T-cell (primary cell): ENCODE measurements at regions not wholly inside any gene's neighbourhood (a gene's known extent, or its start where the extent isn't known, plus 50 kb on each side); places are given as distances from the start of the nearest gene placed in this dataset.

ENCODE experiments used
- ATAC-seq, 4 experiments: fragments of 200-7000 bp in 3 of 4; fragments of 150-1000 bp in 1 of 4; cut with Tn5 transposase; replicated peaks in 1 of 4; 1 replicate in 3 of 4; 2 replicates in 1 of 4; pipeline ENCODE4 v1.10.0; 2021; ENCODE audit warnings: moderate library complexity in 3 of 4, mild to moderate bottlenecking in 2 of 4, moderate number of reproducible peaks in 1 of 4
- CTCF ChIA-PET, 2 donors: fragments of 300-600 bp; sonication (Branson Sonifier 250); formaldehyde crosslinking; loops; one replicate each; lab custom pipeline; 2022; ENCODE audit warnings: antibody characterized with exemption in 2 of 2; lab: Charles Lee
- POLR2A ChIA-PET, 2 donors: fragments of 300-600 bp; sonication (Branson Sonifier 250); formaldehyde crosslinking; loops; one replicate each; lab custom pipeline; 2022; ENCODE audit warnings: antibody characterized with exemption in 2 of 2; lab: Charles Lee
- DNase-seq, 35 experiments: peaks; one replicate each; pipeline versions ENCODE4 v3.0.0 to v3.0.0-alpha.2; 2013 to 2023
- H3K27ac ChIP-seq: one replicate; pipeline ENCODE4 v1.5.1; 2013; ENCODE audit warnings: low read length
- H3K27me3 ChIP-seq, 2 experiments: replicated peaks in 1 of 2; 1 replicate in 1 of 2; 2 replicates in 1 of 2; pipeline versions ENCODE4 v1.6.1 to v1.7.0; 2013; ENCODE audit warnings: low read length in 1 of 2, mixed read lengths in 1 of 2; ENCODE audit not compliant: control insufficient read depth in 2 of 2, insufficient read depth in 2 of 2; ENCODE audit errors: extremely low read depth in 1 of 2
- H3K36me3 ChIP-seq, 2 donors: 1 replicate in 1 of 2; 2 replicates in 1 of 2; pipeline versions ENCODE4 v1.6.1 to v1.7.0; 2013; ENCODE audit warnings: low read length in 1 of 2; ENCODE audit not compliant: control insufficient read depth in 2 of 2, insufficient read depth in 1 of 2; ENCODE audit errors: extremely low read depth in 1 of 2
- H3K4me1 ChIP-seq, 2 experiments: 1 replicate in 1 of 2; 2 replicates in 1 of 2; pipeline versions ENCODE4 v1.6.1 to v1.7.0; 2013; ENCODE audit warnings: low read length in 2 of 2, mixed read lengths in 1 of 2; ENCODE audit not compliant: insufficient read depth in 2 of 2, control insufficient read depth in 1 of 2; ENCODE audit errors: extremely low read depth in 1 of 2
- H3K4me3 ChIP-seq, 2 donors: 1 replicate in 1 of 2; 2 replicates in 1 of 2; pipeline versions ENCODE4 v1.5.1 to v1.7.0; 2013; ENCODE audit warnings: mild to moderate bottlenecking in 2 of 2, low read length in 1 of 2, moderate library complexity in 1 of 2; ENCODE audit not compliant: control insufficient read depth in 1 of 2; ENCODE audit errors: extremely low read depth in 1 of 2
- H3K9me3 ChIP-seq: 2 replicates; pipeline ENCODE4 v1.7.0; 2013
- H3K27ac Mint-ChIP-seq, 2 donors: one replicate each; pipeline ENCODE4 v1.8.0; 2020 to 2021; ENCODE audit warnings: mild to moderate bottlenecking in 2 of 2, mixed read lengths in 2 of 2
- H3K27me3 Mint-ChIP-seq, 2 donors: one replicate each; pipeline ENCODE4 v1.8.0; 2021 to 2022; ENCODE audit warnings: mixed read lengths in 2 of 2
- H3K36me3 Mint-ChIP-seq: one replicate; pipeline ENCODE4 v1.8.0; 2021; ENCODE audit warnings: mixed read lengths
- H3K4me1 Mint-ChIP-seq, 3 donors: one replicate each; pipeline ENCODE4 v1.8.0; 2020 to 2022; ENCODE audit warnings: mixed read lengths in 3 of 3, mild to moderate bottlenecking in 1 of 3
- H3K4me3 Mint-ChIP-seq, 3 donors: one replicate each; pipeline ENCODE4 v1.8.0; 2020 to 2022; ENCODE audit warnings: mild to moderate bottlenecking in 3 of 3, mixed read lengths in 3 of 3, moderate library complexity in 3 of 3
- H3K9me3 Mint-ChIP-seq, 3 donors: one replicate each; pipeline ENCODE4 v1.8.0; 2020 to 2022; ENCODE audit warnings: mixed read lengths in 3 of 3
- WGBS: methylation state at CpG from one replicate; pipeline ENCODE4 v1.1.5; 2013; ENCODE audit warnings: missing lambda C conversion rate; ENCODE audit not compliant: insufficient coverage; 5-methylcytosine and 5-hydroxymethylcytosine counted together

DNA sequence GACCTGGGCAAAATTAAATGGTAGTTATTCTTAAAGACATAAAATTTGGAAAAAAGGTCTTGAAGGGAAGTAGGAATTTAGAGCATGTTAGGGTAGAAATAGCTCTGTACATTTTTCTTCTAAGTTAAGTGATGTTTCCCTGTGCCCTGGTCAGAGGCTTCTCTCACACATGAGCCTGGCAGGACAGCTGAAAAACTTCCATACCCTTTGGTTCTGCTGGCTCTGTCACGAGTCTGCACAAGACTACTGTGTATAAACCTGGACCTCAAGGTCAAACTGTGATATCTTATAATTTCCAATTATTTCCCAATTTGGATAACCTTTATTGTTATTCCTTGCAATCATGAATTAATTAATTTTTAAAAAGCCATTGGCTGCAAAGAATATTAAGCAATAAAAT, 664.7 kb downstream of the BCL11A start:
- POLR2A ChIA-PET: no interaction called here
- Histone ChIP-seq H3K27me3 (no peaks in the 10 kb centered on the region), H3K4me1 (peaks cover 24 to 58% of the 10 kb centered on the region in 2 experiments), H3K9me3 (no peaks in the 10 kb centered on the region), H3K4me3 (no peak overlapping the region), H3K27ac (no peak overlapping the region), H3K36me3 (no peaks in the 10 kb centered on the region)
- H3K4me3 Mint-ChIP-seq: peak overlapping the region in 1 of 3 donors; percentile 55
- H3K9me3 Mint-ChIP-seq: peaks cover 0 to 2% (median 0%) of the 10 kb centered on the region in 3 donors
- H3K36me3 Mint-ChIP-seq: no peaks in the 10 kb centered on the region
- H3K27ac Mint-ChIP-seq: peak overlapping the region; percentile 65 to 69
- H3K4me1 Mint-ChIP-seq: peaks cover 37 to 45% (median 42%) of the 10 kb centered on the region in 3 donors
- no peak for ATAC-seq
- 83% methylated on average over 1 of the region's 1 CpG for WGBS
- CTCF ChIA-PET: interaction anchor here in 1 of 2 donors (0.6 to 1.4 kb wide), 2 partner anchors 11 to 662 kb away, joined by 3 to 9 read pairs; no protein-coding TSS in a partner anchor
- H3K27me3 Mint-ChIP-seq: no peaks in the 10 kb centered on the region
- DNase-seq: no peak

DNA sequence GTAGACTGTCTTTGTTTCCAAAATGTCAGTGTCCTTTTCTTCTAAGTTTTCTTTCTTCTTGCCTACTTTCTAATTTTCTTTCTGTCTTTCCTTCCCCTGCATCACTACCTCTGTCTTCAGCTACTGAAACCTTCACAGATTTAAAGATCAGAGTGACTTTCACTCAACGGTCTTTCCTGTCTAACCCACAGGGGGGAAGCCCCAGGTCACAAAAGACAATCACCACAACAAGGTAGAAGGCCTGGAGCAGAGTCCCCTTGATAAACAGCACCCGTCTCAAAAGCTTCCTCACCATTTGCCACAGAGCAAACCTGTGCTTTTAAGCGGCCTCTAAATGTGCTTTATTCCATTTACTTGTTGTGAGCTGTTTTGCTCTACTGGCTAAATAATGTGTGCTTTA, 665.4 kb downstream of the BCL11A start:
- DNase-seq (peak; percentile 7 to 83 (median 52)), ATAC-seq (peak; percentile 92 to 98 (median 94))
- ChIA-PET CTCF (interaction anchor here in 1 of 2 donors (0.6 to 1.4 kb wide), 2 partner anchors 12 to 662 kb away, joined by 3 to 9 read pairs; no protein-coding TSS in a partner anchor), POLR2A (no interaction called here)
- H3K27me3 ChIP-seq: no peaks in the 10 kb centered on the region
- Mint-ChIP-seq H3K36me3 (no peaks in the 10 kb centered on the region), H3K27me3 (no peaks in the 10 kb centered on the region), H3K4me1 (peaks cover 37 to 45% (median 42%) of the 10 kb centered on the region in 3 donors), H3K4me3 (peak overlapping the region; percentile 13 to 55 (median 26)), H3K9me3 (peaks cover 0 to 2% (median 0%) of the 10 kb centered on the region in 3 donors), H3K27ac (peak overlapping the region; percentile 65 to 69)
- peaks cover 24 to 60% of the 10 kb centered on the region in 2 experiments for H3K4me1 ChIP-seq
- no peaks in the 10 kb centered on the region for H3K9me3 ChIP-seq
- 0% methylated on average over 1 of the region's 3 CpGs for WGBS
- peak overlapping the region in 1 of 2 donors; percentile 49 for H3K4me3 ChIP-seq
- no peak overlapping the region for H3K27ac ChIP-seq
- H3K36me3 ChIP-seq: no peaks in the 10 kb centered on the region

DNA sequence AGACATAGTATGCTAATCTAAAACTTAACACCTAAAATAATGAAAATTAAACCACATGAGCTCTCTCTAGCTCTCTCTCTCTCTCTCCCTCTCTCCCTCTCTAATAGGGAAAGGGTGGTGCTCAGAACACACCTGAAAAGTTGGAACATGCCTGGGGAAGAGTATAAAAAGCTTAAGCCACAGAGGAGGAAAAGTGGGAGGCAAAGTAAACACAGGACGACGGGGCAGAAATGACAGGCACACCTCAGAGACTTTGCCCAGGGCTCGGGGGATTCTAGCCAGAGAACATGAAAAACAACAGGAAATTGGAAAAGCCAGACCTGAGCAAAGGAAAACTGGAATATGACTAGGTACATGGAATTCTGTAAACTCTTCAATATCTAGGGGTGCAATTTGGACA, 666.1 kb downstream of the BCL11A start:
- no peaks in the 10 kb centered on the region for H3K27me3 ChIP-seq
- Mint-ChIP-seq H3K4me1 (peaks cover 37 to 45% (median 42%) of the 10 kb centered on the region in 3 donors), H3K27me3 (no peaks in the 10 kb centered on the region), H3K36me3 (no peaks in the 10 kb centered on the region), H3K4me3 (peak overlapping the region; percentile 13 to 55 (median 29)), H3K9me3 (peaks cover 0 to 2% (median 0%) of the 10 kb centered on the region in 3 donors), H3K27ac (peak overlapping the region; percentile 64 to 65)
- H3K36me3 ChIP-seq: no peaks in the 10 kb centered on the region
- ChIA-PET POLR2A (interaction anchor here in 1 of 2 donors (0.6 kb wide), 1 partner anchor 17 kb away, joined by 3 read pairs; no protein-coding TSS in a partner anchor), CTCF (interaction anchor here in 1 of 2 donors (1.4 kb wide), 1 partner anchor 13 kb away, joined by 3 read pairs; no protein-coding TSS in a partner anchor)
- WGBS: 38% methylated on average over 3 of the region's 3 CpGs
- H3K27ac ChIP-seq: no peak overlapping the region
- no peaks in the 10 kb centered on the region for H3K9me3 ChIP-seq
- H3K4me1 ChIP-seq: peaks cover 24 to 60% of the 10 kb centered on the region in 2 experiments
- ATAC-seq (no peak), DNase-seq (no peak)
- peak overlapping the region in 1 of 2 donors; percentile 49 for H3K4me3 ChIP-seq

DNA sequence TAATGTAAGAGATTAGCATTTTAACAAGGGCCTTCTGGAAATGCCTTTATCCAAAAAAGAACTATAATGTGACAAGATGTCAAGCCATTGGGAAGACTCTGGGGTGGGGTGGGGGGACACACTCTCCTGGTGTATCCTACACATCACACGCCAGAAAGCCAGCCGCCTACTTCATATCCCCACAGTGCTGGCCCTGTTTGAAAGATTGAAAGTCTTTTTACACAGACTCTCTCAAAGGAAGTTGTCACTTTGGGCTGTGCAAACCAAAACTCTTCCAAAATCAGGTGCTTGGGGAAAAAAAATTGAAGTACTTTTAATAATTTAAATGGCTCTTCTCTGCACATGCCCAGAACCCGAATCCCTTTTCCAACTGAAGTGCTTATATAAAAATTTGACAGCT, 666.7 kb downstream of the BCL11A start:
- Mint-ChIP-seq H3K4me1 (peaks cover 37 to 45% (median 41%) of the 10 kb centered on the region in 3 donors), H3K4me3 (peak overlapping the region in 1 of 3 donors; percentile 55), H3K27me3 (no peaks in the 10 kb centered on the region), H3K27ac (peak overlapping the region; percentile 65 to 73), H3K9me3 (peaks cover 0 to 2% (median 0%) of the 10 kb centered on the region in 3 donors), H3K36me3 (no peaks in the 10 kb centered on the region)
- POLR2A ChIA-PET: interaction anchor here in 1 of 2 donors (0.6 kb wide), 1 partner anchor 17 kb away, joined by 3 read pairs; no protein-coding TSS in a partner anchor
- WGBS: no CpG with 5 or more reads among the region's 3 CpGs
- peak overlapping the region in 1 of 2 donors; percentile 30 for H3K4me3 ChIP-seq
- no peak overlapping the region for H3K27ac ChIP-seq
- DNase-seq (peak in 1 of 35 experiments; percentile 14), ATAC-seq (no peak)
- H3K27me3 ChIP-seq: no peaks in the 10 kb centered on the region
- H3K4me1 ChIP-seq: peaks cover 24 to 54% of the 10 kb centered on the region in 2 experiments
- CTCF ChIA-PET: interaction anchor here in 1 of 2 donors (1.5 kb wide), 1 partner anchor 22 kb away, joined by 3 read pairs; no protein-coding TSS in a partner anchor
- H3K9me3 ChIP-seq: no peaks in the 10 kb centered on the region
- H3K36me3 ChIP-seq: no peaks in the 10 kb centered on the region

DNA sequence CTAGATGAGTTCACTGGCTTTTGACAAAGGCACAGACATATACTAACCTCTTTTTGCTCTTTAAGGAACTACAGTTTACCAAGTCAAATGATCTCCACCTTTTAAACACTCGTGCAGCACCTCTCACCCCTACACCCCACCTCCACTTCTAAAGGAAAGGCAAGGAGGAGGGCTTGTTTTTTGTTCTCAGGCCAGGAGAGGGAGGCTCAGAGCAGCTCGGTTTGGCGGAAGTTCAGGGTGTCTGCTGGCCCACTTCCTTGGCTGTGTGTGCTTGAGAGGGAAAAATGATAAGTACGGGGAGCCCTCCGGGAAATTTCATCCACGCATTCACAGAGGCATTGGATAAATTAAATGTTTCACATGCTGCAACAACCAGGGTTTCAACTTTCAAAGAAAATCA, 667.9 kb downstream of the BCL11A start:
- Histone ChIP-seq H3K4me3 (peak overlapping the region in 1 of 2 donors; percentile 44), H3K9me3 (no peaks in the 10 kb centered on the region), H3K4me1 (peaks cover 24 to 50% of the 10 kb centered on the region in 2 experiments), H3K27me3 (no peaks in the 10 kb centered on the region), H3K27ac (no peak overlapping the region), H3K36me3 (no peaks in the 10 kb centered on the region)
- ChIA-PET POLR2A (no interaction called here), CTCF (interaction anchor here in 1 of 2 donors (1.5 kb wide), 1 partner anchor 21 kb away, joined by 3 read pairs; no protein-coding TSS in a partner anchor)
- ATAC-seq: peak; percentile 36 to 46 (median 46)
- no peaks in the 10 kb centered on the region for H3K36me3 Mint-ChIP-seq
- no peaks in the 10 kb centered on the region for H3K27me3 Mint-ChIP-seq
- no CpG with 5 or more reads among the region's 6 CpGs for WGBS
- peak in 29 of 35 experiments; percentile 1 to 61 (median 18) for DNase-seq
- peaks cover 34 to 36% (median 36%) of the 10 kb centered on the region in 3 donors for H3K4me1 Mint-ChIP-seq
- peaks cover 0 to 2% (median 0%) of the 10 kb centered on the region in 3 donors for H3K9me3 Mint-ChIP-seq
- H3K27ac Mint-ChIP-seq: peak overlapping the region; percentile 65 to 83
- H3K4me3 Mint-ChIP-seq: peak overlapping the region; percentile 28 to 55 (median 32)

DNA sequence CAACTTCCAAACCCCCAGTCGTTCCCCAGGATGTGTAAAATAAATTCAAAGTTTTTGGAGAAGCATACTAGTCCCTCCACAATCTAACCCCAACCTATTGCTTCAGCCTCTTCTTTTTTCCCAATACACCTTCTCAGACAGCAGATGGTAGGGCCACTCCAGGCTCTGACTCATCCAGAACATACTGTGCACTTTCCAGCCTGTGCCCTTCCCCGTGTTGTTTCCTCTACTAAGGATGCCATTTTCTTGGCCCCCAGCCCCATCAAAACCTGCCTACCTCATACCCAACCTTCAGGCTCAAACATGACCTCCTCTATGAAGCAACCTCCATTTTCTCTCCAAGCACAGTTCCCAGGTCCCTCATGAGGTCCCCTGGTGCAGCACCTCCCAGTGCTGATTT, 669.3 kb downstream of the BCL11A start:
- ChIA-PET POLR2A (interaction anchor here in 1 of 2 donors (0.6 kb wide), 1 partner anchor 1268 kb away, joined by 4 read pairs; no protein-coding TSS in a partner anchor), CTCF (interaction anchor here in 1 of 2 donors (0.6 kb wide), 3 partner anchors 49 to 811 kb away, joined by 3 to 8 read pairs (median 3); no protein-coding TSS in a partner anchor)
- Mint-ChIP-seq H3K27ac (no peak overlapping the region), H3K36me3 (no peaks in the 10 kb centered on the region), H3K4me3 (no peak overlapping the region), H3K9me3 (no peaks in the 10 kb centered on the region), H3K27me3 (no peaks in the 10 kb centered on the region), H3K4me1 (peaks cover 34 to 36% (median 36%) of the 10 kb centered on the region in 3 donors)
- Histone ChIP-seq H3K27ac (no peak overlapping the region), H3K4me3 (no peak overlapping the region), H3K27me3 (no peaks in the 10 kb centered on the region), H3K9me3 (no peaks in the 10 kb centered on the region), H3K36me3 (no peaks in the 10 kb centered on the region), H3K4me1 (peaks cover 24 to 44% of the 10 kb centered on the region in 2 experiments)
- 71% methylated on average over 2 of the region's 2 CpGs for WGBS
- ATAC-seq (no peak), DNase-seq (no peak)
